WTC11 (cell line): ENCODE measurements at regions not wholly inside any gene's neighbourhood (a gene's known extent, or its start where the extent isn't known, plus 50 kb on each side); places are given as distances from the start of the nearest gene placed in this dataset.

ENCODE experiments used
- ATAC-seq: fragments of 200-7000 bp; cut with Tn5 transposase; 2 replicates; pipeline ENCODE4 v1.10.0; 2021; ENCODE audit warnings: mild to moderate bottlenecking, moderate library complexity
- CTCF ChIA-PET: fragments of 300-600 bp; sonication (Branson Sonifier 250); formaldehyde crosslinking; loops from one replicate; lab custom pipeline; 2021; ENCODE audit warnings: antibody characterized with exemption; lab: Charles Lee
- POLR2A ChIA-PET: fragments of 350-600 bp; sonication (Branson Sonifier 250); formaldehyde crosslinking; loops from one replicate; lab custom pipeline; 2021; ENCODE audit warnings: antibody characterized with exemption; lab: Charles Lee
- DNase-seq: peaks from one replicate; pipeline ENCODE4 v3.0.0; 2021; ENCODE audit warnings: low spot score
- H3K27ac Mint-ChIP-seq: 2 replicates; pipeline ENCODE4 v1.8.0; 2021; ENCODE audit warnings: mixed read lengths
- H3K27me3 Mint-ChIP-seq: 2 replicates; pipeline ENCODE4 v1.8.0; 2021; ENCODE audit warnings: low read depth, mild to moderate bottlenecking, moderate library complexity, mixed read lengths
- H3K36me3 Mint-ChIP-seq: 2 replicates; pipeline ENCODE4 v1.8.0; 2021; ENCODE audit warnings: mixed read lengths
- H3K4me1 Mint-ChIP-seq: 2 replicates; pipeline ENCODE4 v1.8.0; 2022; ENCODE audit warnings: mixed read lengths
- H3K4me3 Mint-ChIP-seq: 2 replicates; pipeline ENCODE4 v1.8.0; 2021; ENCODE audit warnings: mild to moderate bottlenecking, moderate library complexity, mixed read lengths
- H3K9me3 Mint-ChIP-seq: 2 replicates; pipeline ENCODE4 v1.8.0; 2021; ENCODE audit warnings: mixed read lengths
- ARID4B ChIP-seq: sonication (generic); formaldehyde crosslinking; IDR thresholded peaks from 2 replicates; pipeline ENCODE4 v1.8.0; 2023; ENCODE audit warnings: missing genetic modification reagents, mild to moderate bottlenecking, borderline replicate concordance
- CTCF ChIP-seq: fragments of 200-600 bp; IDR thresholded peaks from 2 replicates; pipeline ENCODE4 v1.8.0; 2022; ENCODE audit warnings: antibody characterized with exemption
- E2F1 ChIP-seq: sonication (generic); formaldehyde crosslinking; IDR thresholded peaks from 2 replicates; pipeline ENCODE4 v1.8.0; 2022; ENCODE audit warnings: mild to moderate bottlenecking, missing genetic modification reagents
- E2F4 ChIP-seq: sonication (generic); formaldehyde crosslinking; IDR thresholded peaks from 2 replicates; pipeline ENCODE4 v1.8.1; 2022; ENCODE audit warnings: low read depth, mild to moderate bottlenecking, moderate library complexity, missing genetic modification reagents, borderline replicate concordance
- ETV6 ChIP-seq: sonication (generic); formaldehyde crosslinking; IDR thresholded peaks from 2 replicates; pipeline ENCODE4 v1.8.1; 2022; ENCODE audit warnings: mild to moderate bottlenecking, missing genetic modification reagents
- FOXP1 ChIP-seq: sonication (generic); formaldehyde crosslinking; IDR thresholded peaks from 2 replicates; pipeline ENCODE4 v1.8.0; 2022; ENCODE audit warnings: missing genetic modification reagents, mild to moderate bottlenecking, moderate library complexity, borderline replicate concordance
- GABPB1 ChIP-seq: sonication (generic); formaldehyde crosslinking; IDR thresholded peaks from 2 replicates; pipeline ENCODE4 v1.8.1; 2023; ENCODE audit warnings: mild to moderate bottlenecking, missing genetic modification reagents
- JAZF1 ChIP-seq: fragments of 250-450 bp; sonication (Bioruptor Pico); IDR thresholded peaks from 2 replicates; pipeline ENCODE4 v1.9.0; 2021; ENCODE audit warnings: moderate library complexity, mild to moderate bottlenecking, inconsistent platforms
- KAT7 ChIP-seq: sonication (generic); formaldehyde crosslinking; IDR thresholded peaks from 2 replicates; pipeline ENCODE4 v1.8.1; 2023; ENCODE audit warnings: missing genetic modification reagents, mild to moderate bottlenecking, borderline replicate concordance
- MXD4 ChIP-seq: fragments of 250-450 bp; sonication (Bioruptor Pico); IDR thresholded peaks from 2 replicates; pipeline ENCODE4 v1.8.0; 2021; ENCODE audit warnings: mild to moderate bottlenecking, moderate library complexity, borderline replicate concordance
- SP1 ChIP-seq: sonication (generic); formaldehyde crosslinking; conservative IDR thresholded peaks from 2 replicates; pipeline ENCODE4 v1.8.1; 2022; ENCODE audit warnings: missing genetic modification reagents
- TP53 ChIP-seq: sonication (generic); formaldehyde crosslinking; IDR thresholded peaks from 2 replicates; pipeline ENCODE4 v1.8.1; 2023; ENCODE audit warnings: mild to moderate bottlenecking, missing genetic modification reagents
- ZNF512 ChIP-seq: sonication (generic); formaldehyde crosslinking; IDR thresholded peaks from 2 replicates; pipeline ENCODE4 v1.8.1; 2022; ENCODE audit warnings: missing genetic modification reagents, borderline replicate concordance
- ZSCAN18 ChIP-seq: fragments of 250-450 bp; sonication (Bioruptor Pico); IDR thresholded peaks from 2 replicates; pipeline ENCODE4 v2.1.2; 2022; ENCODE audit warnings: mild to moderate bottlenecking, moderate library complexity

GRCh38 chr11:92656783-92657182 is 312.7 kb upstream of the MTNR1B start:
- H3K36me3 Mint-ChIP-seq = no peaks in the 10 kb centered on the region
- H3K9me3 Mint-ChIP-seq = no peaks in the 10 kb centered on the region
- ATAC-seq (no peak), DNase-seq (no peak)
- POLR2A ChIA-PET = no interaction called here
- H3K27me3 Mint-ChIP-seq = no peaks in the 10 kb centered on the region
- no peak overlapping the region for H3K4me3 Mint-ChIP-seq
- no peak overlapping the region for H3K27ac Mint-ChIP-seq
- CTCF ChIA-PET = no interaction called here
- no peak for TF ChIP-seq GABPB1
- TF ChIP-seq ZSCAN18 = no peak
- no peak for TF ChIP-seq ARID4B (CRISPR knock-in tag)
- H3K4me1 Mint-ChIP-seq = no peaks in the 10 kb centered on the region

- no peak for ATAC-seq
- Mint-ChIP-seq H3K9me3 (no peaks in the 10 kb centered on the region), H3K36me3 (no peaks in the 10 kb centered on the region), H3K4me3 (no peak overlapping the region), H3K27ac (no peak overlapping the region), H3K27me3 (no peaks in the 10 kb centered on the region), H3K4me1 (peaks cover under 1% of the 10 kb centered on the region; the same call in 1 of the 2 replicates)
- POLR2A ChIA-PET = no interaction called here
- DNase-seq = no peak
- TF ChIP-seq CTCF (no peak), E2F1 (CRISPR knock-in tag) (no peak), ZNF512 (no peak), MXD4 (CRISPR knock-in tag) (no peak), SP1 (CRISPR knock-in tag) (no peak), E2F4 (CRISPR knock-in tag) (no peak), TP53 (no peak), KAT7 (no peak), FOXP1 (CRISPR knock-in tag) (no peak), JAZF1 (no peak), ETV6 (no peak)
- CTCF ChIA-PET = no interaction called here
Observed at GRCh38 chr11:92657226-92657625, 312.2 kb upstream of the MTNR1B start.
